IPS-18c (cell line): ENCODE measurements at regions not wholly inside any gene's neighbourhood (a gene's known extent, or its start where the extent isn't known, plus 50 kb on each side); places are given as distances from the start of the nearest gene placed in this dataset.

Source experiments
- H3K4me3 ChIP-seq: 2 replicates; pipeline ENCODE4 v1.7.0; 2013; ENCODE audit warnings: low read depth, mild to moderate bottlenecking, low read length, moderate library complexity; ENCODE audit not compliant: insufficient read depth
- H3K9me3 ChIP-seq: one replicate; pipeline ENCODE4 v1.6.1; 2013; ENCODE audit warnings: mild to moderate bottlenecking, low read length, moderate library complexity; ENCODE audit not compliant: control insufficient read depth, insufficient read depth

- Histone ChIP-seq H3K9me3 (no peaks in the 10 kb centered on the region), H3K4me3 (no peak overlapping the region)
Observed at GRCh38 chr3:117954131-117954530, 1080.5 kb downstream of the IGSF11 start.

GRCh38 chr3:117955196-117955595 is 1079.5 kb downstream of the IGSF11 start:
- Histone ChIP-seq H3K4me3 (no peak overlapping the region), H3K9me3 (no peaks in the 10 kb centered on the region)

- H3K4me3 ChIP-seq: no peak overlapping the region
- no peaks in the 10 kb centered on the region for H3K9me3 ChIP-seq
Observed at GRCh38 chr3:117958027-117958426, 1076.6 kb downstream of the IGSF11 start.

GRCh38 chr3:117962750-117963149 is 1071.9 kb downstream of the IGSF11 start:
- H3K9me3 ChIP-seq: no peaks in the 10 kb centered on the region

GRCh38 chr3:117963858-117964257 is 1070.8 kb downstream of the IGSF11 start:
- Histone ChIP-seq H3K9me3 (no peaks in the 10 kb centered on the region), H3K4me3 (no peak overlapping the region)

More at GRCh38 chr3:117962750-117963149, 1071.9 kb downstream of the IGSF11 start:
- no peak overlapping the region for H3K4me3 ChIP-seq

- Histone ChIP-seq H3K9me3 (no peaks in the 10 kb centered on the region), H3K4me3 (no peak overlapping the region)
Observed at GRCh38 chr3:117964814-117965213, 1069.8 kb downstream of the IGSF11 start.

- no peak overlapping the region for H3K4me3 ChIP-seq
- no peaks in the 10 kb centered on the region for H3K9me3 ChIP-seq
Observed at GRCh38 chr3:117977504-117978228, 1057.0 kb downstream of the IGSF11 start.

GRCh38 chr3:117979466-117979865 is 1055.2 kb downstream of the IGSF11 start:
- no peak overlapping the region for H3K4me3 ChIP-seq
- H3K9me3 ChIP-seq: no peaks in the 10 kb centered on the region

- H3K4me3 ChIP-seq: no peak overlapping the region
- no peaks in the 10 kb centered on the region for H3K9me3 ChIP-seq
Observed at GRCh38 chr3:117987256-117987655, 1047.4 kb downstream of the IGSF11 start.

- Histone ChIP-seq H3K4me3 (no peak overlapping the region), H3K9me3 (no peaks in the 10 kb centered on the region)
Observed at GRCh38 chr3:117989982-117990381, 1044.7 kb downstream of the IGSF11 start.

GRCh38 chr3:117990627-117991026 is 1044.0 kb downstream of the IGSF11 start:
- no peaks in the 10 kb centered on the region for H3K9me3 ChIP-seq
- H3K4me3 ChIP-seq: no peak overlapping the region

GRCh38 chr3:117995842-117996437 is 1038.7 kb downstream of the IGSF11 start:
- peak overlapping the region; percentile 21 for H3K4me3 ChIP-seq

GRCh38 chr3:117997201-117998049 is 1037.2 kb downstream of the IGSF11 start:
- H3K4me3 ChIP-seq: peak overlapping the region; percentile 67
- H3K9me3 ChIP-seq: no peaks in the 10 kb centered on the region

More at GRCh38 chr3:117995842-117996437, 1038.7 kb downstream of the IGSF11 start:
- H3K9me3 ChIP-seq: no peaks in the 10 kb centered on the region

GRCh38 chr3:117998071-117998470 is 1036.6 kb downstream of the IGSF11 start:
- no peak overlapping the region for H3K4me3 ChIP-seq
- no peaks in the 10 kb centered on the region for H3K9me3 ChIP-seq

GRCh38 chr3:118000219-118000618 is 1034.4 kb downstream of the IGSF11 start:
- Histone ChIP-seq H3K4me3 (no peak overlapping the region), H3K9me3 (no peaks in the 10 kb centered on the region)

- H3K9me3 ChIP-seq: no peaks in the 10 kb centered on the region
- H3K4me3 ChIP-seq: no peak overlapping the region
Observed at GRCh38 chr3:118001380-118001779, 1033.3 kb downstream of the IGSF11 start.

GRCh38 chr3:118011910-118012309 is 1022.7 kb downstream of the IGSF11 start:
- Histone ChIP-seq H3K9me3 (no peaks in the 10 kb centered on the region), H3K4me3 (no peak overlapping the region)

- Histone ChIP-seq H3K4me3 (no peak overlapping the region), H3K9me3 (peaks cover 2% of the 10 kb centered on the region)
Observed at GRCh38 chr3:118029049-118029448, 1005.6 kb downstream of the IGSF11 start.
